Right lobe of liver (tissue), 4 donors: ENCODE measurements at regions not wholly inside any gene's neighbourhood (a gene's known extent, or its start where the extent isn't known, plus 50 kb on each side); places are given as distances from the start of the nearest gene placed in this dataset.

ENCODE experiments used
- POLR2A ChIP-seq: fragments of 450-650 bp; IDR thresholded peaks from one replicate; pipeline ENCODE4 v1.6.1; 2017; ENCODE audit warnings: antibody characterized with exemption, mild to moderate bottlenecking
- TF ChIP-seq, protein P1 (sequence below), 4 donors: fragments of 200-600 bp in 3 of 4; fragments of 450-650 bp in 1 of 4; IDR thresholded peaks; one replicate each; pipeline versions ENCODE4 v1.5.1 to v1.8.0; 2016 to 2022; ENCODE audit warnings: antibody characterized with exemption in 4 of 4, mild to moderate bottlenecking in 2 of 4
- donor health status: DM: no; HTN: no; CAD: no.
- donor health status: DM: no; HTN: no; CAD: no.
- donor health status: DM: no; HTN: yes; CAD: no.

DNA sequence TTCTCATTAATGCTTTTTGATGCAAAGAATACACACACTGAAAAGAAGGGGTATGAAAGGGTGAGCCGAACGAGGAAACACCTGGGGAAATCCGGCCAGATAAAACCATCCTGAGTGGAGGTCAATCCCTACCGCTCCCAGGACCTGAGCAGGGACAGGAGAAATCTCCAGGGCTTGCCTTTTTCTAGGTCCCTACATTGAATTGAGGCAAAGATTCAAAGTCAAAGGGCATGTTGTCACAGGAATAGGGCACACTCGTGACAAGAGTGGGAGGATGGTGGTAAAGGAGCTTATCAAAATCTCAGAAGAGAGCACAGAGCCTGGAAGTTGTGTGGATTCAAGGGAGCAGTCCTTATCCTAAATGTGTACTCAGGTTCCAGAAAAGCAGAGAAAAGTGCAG, 61.2 kb upstream of the ACKR3 start:
- TF ChIP-seq, protein P1, sequence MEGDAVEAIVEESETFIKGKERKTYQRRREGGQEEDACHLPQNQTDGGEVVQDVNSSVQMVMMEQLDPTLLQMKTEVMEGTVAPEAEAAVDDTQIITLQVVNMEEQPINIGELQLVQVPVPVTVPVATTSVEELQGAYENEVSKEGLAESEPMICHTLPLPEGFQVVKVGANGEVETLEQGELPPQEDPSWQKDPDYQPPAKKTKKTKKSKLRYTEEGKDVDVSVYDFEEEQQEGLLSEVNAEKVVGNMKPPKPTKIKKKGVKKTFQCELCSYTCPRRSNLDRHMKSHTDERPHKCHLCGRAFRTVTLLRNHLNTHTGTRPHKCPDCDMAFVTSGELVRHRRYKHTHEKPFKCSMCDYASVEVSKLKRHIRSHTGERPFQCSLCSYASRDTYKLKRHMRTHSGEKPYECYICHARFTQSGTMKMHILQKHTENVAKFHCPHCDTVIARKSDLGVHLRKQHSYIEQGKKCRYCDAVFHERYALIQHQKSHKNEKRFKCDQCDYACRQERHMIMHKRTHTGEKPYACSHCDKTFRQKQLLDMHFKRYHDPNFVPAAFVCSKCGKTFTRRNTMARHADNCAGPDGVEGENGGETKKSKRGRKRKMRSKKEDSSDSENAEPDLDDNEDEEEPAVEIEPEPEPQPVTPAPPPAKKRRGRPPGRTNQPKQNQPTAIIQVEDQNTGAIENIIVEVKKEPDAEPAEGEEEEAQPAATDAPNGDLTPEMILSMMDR (IDR thresholded peaks at IDR 0.05) = no peak
- TF ChIP-seq POLR2A = no peak
